Heart right ventricle (tissue), 16 donors: ENCODE measurements at regions not wholly inside any gene's neighbourhood (a gene's known extent, or its start where the extent isn't known, plus 50 kb on each side); places are given as distances from the start of the nearest gene placed in this dataset.

Source experiments
- ATAC-seq, 8 donors: fragments of 200-7000 bp; cut with Tn5 transposase; one replicate each; pipeline ENCODE4 v1.9.1; 2020; ENCODE audit warnings: mild to moderate bottlenecking in 8 of 8, moderate library complexity in 8 of 8, moderate number of reproducible peaks in 1 of 8
- DNase-seq, 2 donors: peaks; one replicate each; pipeline ENCODE4 v3.0.0-alpha.2; 2020
- H3K27ac ChIP-seq, 10 donors: fragments of 200-600 bp; sonication (generic) in 2 of 10; one replicate each; pipeline versions ENCODE4 v1.5.0 to v1.8.0; 2020 to 2022; ENCODE audit warnings: mild to moderate bottlenecking in 3 of 10
- H3K27me3 ChIP-seq, 7 donors: fragments of 200-600 bp; one replicate each; pipeline ENCODE4 v1.8.0; 2021 to 2022; ENCODE audit warnings: mild to moderate bottlenecking in 2 of 7
- H3K36me3 ChIP-seq, 9 donors: fragments of 200-600 bp; sonication (generic) in 1 of 9; one replicate each; pipeline versions ENCODE4 v1.5.0 to v1.8.0; 2020 to 2022; ENCODE audit warnings: mild to moderate bottlenecking in 2 of 9
- H3K4me1 ChIP-seq, 9 donors: fragments of 200-600 bp; sonication (generic) in 1 of 9; one replicate each; pipeline versions ENCODE4 v1.5.0 to v1.8.0; 2020 to 2022; ENCODE audit warnings: mild to moderate bottlenecking in 4 of 9
- H3K4me3 ChIP-seq, 10 donors: fragments of 200-600 bp; sonication (generic) in 2 of 10; one replicate each; pipeline versions ENCODE4 v1.5.0 to v1.8.0; 2020 to 2022; ENCODE audit warnings: mild to moderate bottlenecking in 7 of 10, moderate library complexity in 2 of 10
- H3K9me3 ChIP-seq, 11 donors: fragments of 200-600 bp in 10 of 11; sonication (generic) in 2 of 11; one replicate each; pipeline versions ENCODE4 v1.5.0 to v1.8.0; 2013 to 2022; ENCODE audit warnings: mild to moderate bottlenecking in 2 of 11, control low read depth in 1 of 11, moderate library complexity in 1 of 11
- CTCF ChIP-seq, 9 donors: fragments of 200-600 bp; sonication (generic) in 2 of 9; IDR thresholded peaks; one replicate each; pipeline versions ENCODE4 v1.5.0 to v1.8.0; 2021 to 2022; ENCODE audit warnings: antibody characterized with exemption in 9 of 9, mild to moderate bottlenecking in 5 of 9, moderate library complexity in 1 of 9
- WGBS, 2 donors: extraction: QIAGEN DNeasy Blood & Tissue Kit; methylation state at CpG; one replicate each; pipeline ENCODE4 v1.1.7; 2013; ENCODE audit warnings: inconsistent platforms in 1 of 2; 5-methylcytosine and 5-hydroxymethylcytosine counted together
- intact Hi-C, 10 donors: fragments of 100-400 bp; cut with DNase I; formaldehyde crosslinking; loops; one replicate each; pipeline versions ENCODE4 v1.11.1 to v1.14.2; 2022
- donor health status: Arrhythmogenic right ventricular cardiomyopathy.
- donor health status: ischemic (EF 13 %, LVEDD 7.1; RV severe dilation, severe dysfunction).
- donor health status: healthy with polysubstance abuse.
- donor health status: DM: no; HTN: yes; CAD: no.
- donor health status: DM: no; HTN: no; CAD: no.
- donor health status: ischemic (EF 25% LVEDD 6.9; RV normal size, moderate dysfunction).
- donor health status: ischemic (EF 25% LVEDD 5.7; RV mildly dilated, moderate dysfunction).
- donor health status: healthy.
- donor health status: DM: yes; HTN: yes; CAD: no.
- donor health status: Ischemic cardiomyopathy.
- donor health status: ischemic (EF 35%, LVEDD 5.7; RV mildly dilated, moderate dysfunction).
- donor health status: nonischemic (EF 11% LVEDD 7.7; RV severe dilation, severe dysfunction).
- donor health status: DM: yes; HTN: yes; CAD: no.
- donor health status: PGD.
- donor health status: ischemic (EF 29% LVEDD 5.4; RV normal size, mild dysfunction).
- donor health status: nonischemic (EF 23%, LVEDD 6.1; RV moderate dilation, normal function).

GRCh38 chr11:25876456-25876965 is 455.4 kb upstream of the ANO3 start:
- ATAC-seq (no peak), DNase-seq (no peak)
- TF ChIP-seq CTCF (IDR thresholded peaks at IDR 0.05), result no peak
- Histone ChIP-seq H3K27ac (no peak overlapping the region), H3K36me3 (no peaks in the 10 kb centered on the region), H3K27me3 (no peaks in the 10 kb centered on the region), H3K4me1 (no peaks in the 10 kb centered on the region), H3K4me3 (no peak overlapping the region), H3K9me3 (peaks cover 0 to 6% (median 0%) of the 10 kb centered on the region in 11 donors)
- intact Hi-C loops, result no loop called here
- WGBS, 2 donors, result 60 to 61% methylated on average over 3 of the region's 3 CpGs

GRCh38 chr11:25886036-25886435 is 445.9 kb upstream of the ANO3 start:
- H3K4me3 ChIP-seq, result no peak overlapping the region
- DNase-seq (no peak), ATAC-seq (no peak)
- intact Hi-C loops, result no loop called here
- no peaks in the 10 kb centered on the region for H3K4me1 ChIP-seq
- peaks cover 0 to 6% (median 0%) of the 10 kb centered on the region in 11 donors for H3K9me3 ChIP-seq
- no peaks in the 10 kb centered on the region for H3K27me3 ChIP-seq
- 87 to 88% methylated on average over 3 of the region's 3 CpGs for WGBS, 2 donors
- H3K27ac ChIP-seq, result no peak overlapping the region
- no peak for TF ChIP-seq CTCF (IDR thresholded peaks at IDR 0.05)
- H3K36me3 ChIP-seq, result no peaks in the 10 kb centered on the region

- DNase-seq (no peak), ATAC-seq (no peak)
- no peak overlapping the region for H3K4me3 ChIP-seq
- H3K36me3 ChIP-seq, result no peaks in the 10 kb centered on the region
- intact Hi-C loops, result no loop called here
- 64 to 66% methylated on average over 3 of the region's 3 CpGs for WGBS, 2 donors
- no peaks in the 10 kb centered on the region for H3K4me1 ChIP-seq
- peaks cover 0 to 3% (median 0%) of the 10 kb centered on the region in 11 donors for H3K9me3 ChIP-seq
- no peaks in the 10 kb centered on the region for H3K27me3 ChIP-seq
- TF ChIP-seq CTCF (IDR thresholded peaks at IDR 0.05), result no peak
- no peak overlapping the region for H3K27ac ChIP-seq
Observed at GRCh38 chr11:25890626-25891260, 441.2 kb upstream of the ANO3 start.

GRCh38 chr11:25891960-25892359 is 440.0 kb upstream of the ANO3 start:
- no peak overlapping the region for H3K4me3 ChIP-seq
- peaks cover 0 to 3% (median 0%) of the 10 kb centered on the region in 11 donors for H3K9me3 ChIP-seq
- ATAC-seq (no peak), DNase-seq (no peak)
- H3K27me3 ChIP-seq, result no peaks in the 10 kb centered on the region
- H3K27ac ChIP-seq, result no peak overlapping the region
- 100% methylated on average over 1 of the region's 1 CpG for WGBS, 2 donors
- H3K4me1 ChIP-seq, result no peaks in the 10 kb centered on the region
- no peaks in the 10 kb centered on the region for H3K36me3 ChIP-seq
- intact Hi-C loops, result no loop called here
- TF ChIP-seq CTCF (IDR thresholded peaks at IDR 0.05), result no peak
